ENCODE measurements at regions not wholly inside any gene's neighbourhood (a gene's known extent, or its start where the extent isn't known, plus 50 kb on each side); places are given as distances from the start of the nearest gene placed in this dataset.

DNA sequence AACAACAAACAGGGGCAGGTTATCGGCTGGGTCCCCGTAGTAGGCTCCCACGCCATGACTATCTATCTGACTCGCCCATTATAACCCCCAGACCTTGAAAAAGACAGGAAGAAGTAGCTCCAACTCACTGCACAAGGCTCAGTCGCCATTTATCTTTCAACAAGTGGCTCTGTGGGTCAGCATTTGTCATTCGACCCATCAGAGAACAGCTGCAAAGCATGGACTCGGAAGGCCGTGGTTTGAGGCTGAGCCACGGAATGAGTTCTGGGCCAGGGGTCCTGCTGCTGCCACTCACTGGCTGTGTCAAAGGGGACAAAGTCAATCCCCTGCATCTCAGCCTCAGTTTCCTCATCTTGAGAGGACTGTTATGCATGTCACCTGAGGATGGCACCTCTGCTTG, 131.0 kb downstream of the DMRTA2 start:
- Histone ChIP-seq H4K8ac (ENCODE audit: low read depth, low read length) (no peak overlapping the region), H3K23ac (ENCODE audit: low read depth, low read length, poor library complexity) (no peak overlapping the region), H3K14ac (ENCODE audit: low read length) (no peak overlapping the region), H3K4me3 (ENCODE audit: low read length in 2 of 2) (peak overlapping the region in 1 of 2 donors; percentile 11), H3K4me2 (ENCODE audit: insufficient read depth, low read length, poor library complexity, severe bottlenecking) (no peak overlapping the region), H3K4ac (ENCODE audit: low read length) (no peak overlapping the region), H4K91ac (ENCODE audit: low read depth, low read length, poor library complexity) (no peak overlapping the region), H3K18ac (ENCODE audit: low read length) (no peak overlapping the region), H3K79me1 (ENCODE audit: low read depth, low read length) (no peaks in the 10 kb centered on the region), H2BK5ac (ENCODE audit: low read length) (no peak overlapping the region), H2BK15ac (ENCODE audit: low read length) (no peak overlapping the region), H3K9me3 (replicated peaks in 1 of 2; ENCODE audit: control insufficient read depth in 2 of 2, insufficient read depth in 1 of 2, low read depth in 1 of 2, low read length in 2 of 2) (no peaks in the 10 kb centered on the region), H2BK120ac (ENCODE audit: low read depth, low read length) (no peak overlapping the region), H2AK5ac (ENCODE audit: low read depth, low read length) (no peak overlapping the region), H3K27ac (replicated peaks; ENCODE audit: low read length) (no peak overlapping the region), H2BK12ac (ENCODE audit: low read length) (no peak overlapping the region), H3K9ac (ENCODE audit: low read depth, low read length, poor library complexity) (no peak overlapping the region), H3K4me1 (ENCODE audit: control insufficient read depth in 2 of 2, insufficient read depth in 1 of 2, low read depth in 1 of 2, low read length in 2 of 2) (peaks cover 0 to 5% of the 10 kb centered on the region in 2 donors), H3K36me3 (replicated peaks in 1 of 2; ENCODE audit: control insufficient read depth in 2 of 2, insufficient read depth in 2 of 2, low read length in 2 of 2) (no peaks in the 10 kb centered on the region), H2AFZ (ENCODE audit: low read length) (no peak overlapping the region), H3K27me3 (ENCODE audit: control insufficient read depth in 3 of 3, insufficient read depth in 3 of 3, low read depth in 1 of 3, low read length in 3 of 3) (no peaks in the 10 kb centered on the region)
- no peak for DNase-seq (ENCODE audit: low spot score)
- WGBS, 2 donors (ENCODE audit: extremely low coverage in 2 of 2, insufficient read length in 2 of 2, insufficient replicate concordance in 1 of 2): no CpG with 5 or more reads among the region's 9 CpGs

DNA sequence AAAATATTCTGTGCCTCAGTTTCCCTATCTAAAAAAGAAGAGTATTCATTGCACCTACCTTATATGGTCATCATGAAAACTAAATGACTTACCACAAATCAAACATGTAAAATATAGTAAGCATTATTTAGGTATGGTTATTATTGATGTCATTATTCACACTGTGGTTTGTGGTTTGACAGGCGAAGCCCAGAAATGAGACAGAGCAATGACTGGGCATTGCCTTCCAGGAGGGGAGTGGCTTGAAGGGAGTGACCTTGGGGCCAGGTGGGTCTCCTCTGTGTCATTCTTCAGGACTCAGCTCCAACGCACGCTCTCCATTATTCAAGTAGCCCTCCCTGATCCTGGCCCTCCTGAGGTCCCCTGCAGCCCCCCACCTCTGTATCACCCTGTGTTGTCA, 133.7 kb downstream of the DMRTA2 start:
- Histone ChIP-seq H2BK15ac (ENCODE audit: low read length) (no peak overlapping the region), H3K27me3 (ENCODE audit: control insufficient read depth in 3 of 3, insufficient read depth in 3 of 3, low read depth in 1 of 3, low read length in 3 of 3) (peaks cover 0 to 2% (median 0%) of the 10 kb centered on the region in 3 experiments), H2BK120ac (ENCODE audit: low read depth, low read length) (no peak overlapping the region), H3K9ac (ENCODE audit: low read depth, low read length, poor library complexity) (no peak overlapping the region), H2AFZ (ENCODE audit: low read length) (no peak overlapping the region), H3K9me3 (replicated peaks in 1 of 2; ENCODE audit: control insufficient read depth in 2 of 2, insufficient read depth in 1 of 2, low read depth in 1 of 2, low read length in 2 of 2) (no peaks in the 10 kb centered on the region), H3K36me3 (replicated peaks in 1 of 2; ENCODE audit: control insufficient read depth in 2 of 2, insufficient read depth in 2 of 2, low read length in 2 of 2) (no peaks in the 10 kb centered on the region), H3K4me3 (ENCODE audit: low read length in 2 of 2) (no peak overlapping the region), H2BK5ac (ENCODE audit: low read length) (no peak overlapping the region), H3K4me2 (ENCODE audit: insufficient read depth, low read length, poor library complexity, severe bottlenecking) (no peak overlapping the region), H2AK5ac (ENCODE audit: low read depth, low read length) (peak overlapping the region; percentile 77), H3K4me1 (ENCODE audit: control insufficient read depth in 2 of 2, insufficient read depth in 1 of 2, low read depth in 1 of 2, low read length in 2 of 2) (peaks cover 0 to 5% of the 10 kb centered on the region in 2 donors), H4K91ac (ENCODE audit: low read depth, low read length, poor library complexity) (no peak overlapping the region), H3K79me1 (ENCODE audit: low read depth, low read length) (no peaks in the 10 kb centered on the region), H3K27ac (replicated peaks; ENCODE audit: low read length) (no peak overlapping the region), H4K8ac (ENCODE audit: low read depth, low read length) (no peak overlapping the region), H3K4ac (ENCODE audit: low read length) (no peak overlapping the region), H2BK12ac (ENCODE audit: low read length) (no peak overlapping the region), H3K23ac (ENCODE audit: low read depth, low read length, poor library complexity) (no peak overlapping the region), H3K14ac (ENCODE audit: low read length) (no peak overlapping the region), H3K18ac (ENCODE audit: low read length) (no peak overlapping the region)
- WGBS, 2 donors (ENCODE audit: extremely low coverage in 2 of 2, insufficient read length in 2 of 2, insufficient replicate concordance in 1 of 2): no CpG with 5 or more reads among the region's 3 CpGs
- DNase-seq (ENCODE audit: low spot score): no peak

DNA sequence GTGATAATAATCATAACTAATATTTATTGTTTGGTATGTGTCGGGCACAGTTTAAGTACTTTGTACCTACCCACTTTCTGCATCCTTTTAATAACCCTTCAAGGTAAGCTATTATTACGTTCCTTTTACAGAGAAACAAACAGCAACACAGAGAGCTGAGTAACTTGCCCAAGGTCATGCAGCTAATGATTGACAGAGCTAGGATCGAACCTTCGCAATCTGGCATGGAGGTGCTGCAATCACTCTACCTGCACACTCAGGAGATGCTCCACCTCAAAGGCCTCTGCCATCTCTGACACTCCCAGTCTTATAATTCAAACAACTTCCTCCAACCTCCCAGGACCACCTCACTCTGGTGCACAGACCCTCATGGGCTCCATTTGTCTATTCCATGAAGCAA, 137.2 kb downstream of the DMRTA2 start:
- Histone ChIP-seq H3K36me3 (replicated peaks in 1 of 2; ENCODE audit: control insufficient read depth in 2 of 2, insufficient read depth in 2 of 2, low read length in 2 of 2) (no peaks in the 10 kb centered on the region), H3K79me1 (ENCODE audit: low read depth, low read length) (no peaks in the 10 kb centered on the region), H3K18ac (ENCODE audit: low read length) (no peak overlapping the region), H3K4me3 (ENCODE audit: low read length in 2 of 2) (no peak overlapping the region), H3K27me3 (ENCODE audit: control insufficient read depth in 3 of 3, insufficient read depth in 3 of 3, low read depth in 1 of 3, low read length in 3 of 3) (peaks cover 0 to 2% (median 0%) of the 10 kb centered on the region in 3 experiments), H2BK5ac (ENCODE audit: low read length) (no peak overlapping the region), H3K4me2 (ENCODE audit: insufficient read depth, low read length, poor library complexity, severe bottlenecking) (no peak overlapping the region), H3K23ac (ENCODE audit: low read depth, low read length, poor library complexity) (no peak overlapping the region), H2BK12ac (ENCODE audit: low read length) (no peak overlapping the region), H4K91ac (ENCODE audit: low read depth, low read length, poor library complexity) (no peak overlapping the region), H3K27ac (replicated peaks; ENCODE audit: low read length) (no peak overlapping the region), H3K4ac (ENCODE audit: low read length) (no peak overlapping the region), H3K4me1 (ENCODE audit: control insufficient read depth in 2 of 2, insufficient read depth in 1 of 2, low read depth in 1 of 2, low read length in 2 of 2) (peaks cover 0 to 5% of the 10 kb centered on the region in 2 donors), H3K14ac (ENCODE audit: low read length) (no peak overlapping the region), H2BK15ac (ENCODE audit: low read length) (no peak overlapping the region), H2BK120ac (ENCODE audit: low read depth, low read length) (no peak overlapping the region), H3K9me3 (replicated peaks in 1 of 2; ENCODE audit: control insufficient read depth in 2 of 2, insufficient read depth in 1 of 2, low read depth in 1 of 2, low read length in 2 of 2) (no peaks in the 10 kb centered on the region), H2AFZ (ENCODE audit: low read length) (no peak overlapping the region), H3K9ac (ENCODE audit: low read depth, low read length, poor library complexity) (no peak overlapping the region), H2AK5ac (ENCODE audit: low read depth, low read length) (no peak overlapping the region), H4K8ac (ENCODE audit: low read depth, low read length) (no peak overlapping the region)
- no CpG with 5 or more reads among the region's 4 CpGs for WGBS, 2 donors (ENCODE audit: extremely low coverage in 2 of 2, insufficient read length in 2 of 2, insufficient replicate concordance in 1 of 2)
- DNase-seq (ENCODE audit: low spot score): no peak

DNA sequence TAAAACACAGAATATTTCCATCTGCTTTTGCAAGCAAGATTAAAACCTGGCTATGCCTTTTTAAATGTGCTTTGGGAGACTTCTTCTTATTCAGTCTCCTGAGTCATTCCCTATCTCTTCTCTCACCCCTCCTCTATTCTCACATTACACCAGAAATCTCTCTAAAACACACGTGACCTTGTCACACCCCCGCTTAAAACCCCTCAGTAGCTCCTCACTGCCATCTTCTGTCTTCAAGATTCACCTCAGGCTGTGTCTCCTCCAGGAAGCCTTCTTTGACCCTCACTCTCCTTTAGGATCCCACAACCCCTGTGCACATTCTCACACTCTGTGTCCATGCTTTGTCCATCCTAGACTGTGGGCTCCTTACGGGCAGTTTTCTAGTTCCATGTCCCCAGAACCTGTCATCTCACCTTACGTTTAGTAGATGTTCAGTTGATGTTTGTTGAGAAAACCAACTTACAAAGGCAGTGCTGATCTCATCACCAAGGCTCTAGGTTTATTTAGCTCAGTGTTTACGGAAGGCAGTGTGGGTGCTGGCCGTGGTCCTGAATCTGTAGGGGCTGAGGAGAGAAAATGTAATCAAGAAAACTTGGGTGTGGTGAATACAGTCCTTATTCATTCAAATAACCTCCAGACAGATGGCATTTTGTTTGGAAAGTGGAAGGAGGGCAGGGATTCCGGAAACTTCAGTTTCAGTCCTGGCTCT, 143.5 kb downstream of the DMRTA2 start:
- Histone ChIP-seq H2BK120ac (ENCODE audit: low read depth, low read length) (no peak overlapping the region), H3K4me1 (ENCODE audit: control insufficient read depth in 2 of 2, insufficient read depth in 1 of 2, low read depth in 1 of 2, low read length in 2 of 2) (peaks cover 0 to 11% of the 10 kb centered on the region in 2 donors), H2AK5ac (ENCODE audit: low read depth, low read length) (no peak overlapping the region), H3K36me3 (replicated peaks in 1 of 2; ENCODE audit: control insufficient read depth in 2 of 2, insufficient read depth in 2 of 2, low read length in 2 of 2) (no peaks in the 10 kb centered on the region), H3K9me3 (replicated peaks in 1 of 2; ENCODE audit: control insufficient read depth in 2 of 2, insufficient read depth in 1 of 2, low read depth in 1 of 2, low read length in 2 of 2) (no peaks in the 10 kb centered on the region), H3K27ac (replicated peaks; ENCODE audit: low read length) (no peak overlapping the region), H3K18ac (ENCODE audit: low read length) (no peak overlapping the region), H4K8ac (ENCODE audit: low read depth, low read length) (no peak overlapping the region), H2AFZ (ENCODE audit: low read length) (no peak overlapping the region), H3K9ac (ENCODE audit: low read depth, low read length, poor library complexity) (no peak overlapping the region), H2BK5ac (ENCODE audit: low read length) (no peak overlapping the region), H3K4ac (ENCODE audit: low read length) (no peak overlapping the region), H3K4me2 (ENCODE audit: insufficient read depth, low read length, poor library complexity, severe bottlenecking) (no peak overlapping the region), H3K4me3 (ENCODE audit: low read length in 2 of 2) (no peak overlapping the region), H3K14ac (ENCODE audit: low read length) (no peak overlapping the region), H3K27me3 (ENCODE audit: control insufficient read depth in 3 of 3, insufficient read depth in 3 of 3, low read depth in 1 of 3, low read length in 3 of 3) (no peaks in the 10 kb centered on the region), H2BK15ac (ENCODE audit: low read length) (no peak overlapping the region), H3K79me1 (ENCODE audit: low read depth, low read length) (no peaks in the 10 kb centered on the region), H2BK12ac (ENCODE audit: low read length) (no peak overlapping the region), H4K91ac (ENCODE audit: low read depth, low read length, poor library complexity) (no peak overlapping the region), H3K23ac (ENCODE audit: low read depth, low read length, poor library complexity) (no peak overlapping the region)
- peak; percentile 61 for DNase-seq (ENCODE audit: low spot score)
- 100% methylated on average over 1 of the region's 7 CpGs; no CpG with 5 or more reads in 1 of the 2 donors for WGBS, 2 donors (ENCODE audit: extremely low coverage in 2 of 2, insufficient read length in 2 of 2, insufficient replicate concordance in 1 of 2)
